ENCODE measurements at regions not wholly inside any gene's neighbourhood (a gene's known extent, or its start where the extent isn't known, plus 50 kb on each side); places are given as distances from the start of the nearest gene placed in this dataset.

DNA sequence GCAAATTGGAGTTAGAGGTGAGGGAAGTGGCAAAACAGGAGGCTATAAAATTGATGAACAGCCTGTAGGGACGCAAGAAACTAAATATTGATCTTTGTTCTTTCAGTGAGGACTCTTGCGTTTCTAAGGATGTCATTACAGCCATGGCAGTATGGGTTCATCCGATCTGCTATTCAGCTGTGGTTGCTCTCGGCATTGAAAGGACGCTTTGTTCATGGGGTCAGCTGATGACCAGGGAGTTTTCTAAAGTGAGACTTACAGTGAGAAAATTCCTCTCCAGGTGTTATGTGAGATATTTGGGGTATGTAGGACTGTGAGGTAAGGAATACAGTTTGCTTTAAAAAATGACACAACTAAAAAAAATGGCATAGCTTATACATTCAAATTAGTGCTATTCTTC lies 52.7 kb upstream of the PELI1 start:
- Histone ChIP-seq H3K27ac (ENCODE audit: low read depth, low read length) (no peak overlapping the region), H3K9me3 (ENCODE audit: control insufficient read depth in 1 of 2, low read length in 2 of 2) (no peaks in the 10 kb centered on the region), H3K27me3 (ENCODE audit: control insufficient read depth in 1 of 2, insufficient read depth in 2 of 2, low read length in 2 of 2) (no peaks in the 10 kb centered on the region), H3K4me3 (ENCODE audit: low read depth in 1 of 2, low read length in 2 of 2) (no peak overlapping the region), H3K9ac (ENCODE audit: low read depth in 1 of 2, low read length in 2 of 2) (no peak overlapping the region), H3K4me1 (ENCODE audit: control insufficient read depth in 1 of 2, insufficient read depth in 2 of 2, low read length in 2 of 2) (peaks cover 4 to 7% of the 10 kb centered on the region in 2 donors), H3K36me3 (ENCODE audit: control insufficient read depth in 1 of 2, insufficient read depth in 2 of 2, low read length in 2 of 2) (no peaks in the 10 kb centered on the region)

DNA sequence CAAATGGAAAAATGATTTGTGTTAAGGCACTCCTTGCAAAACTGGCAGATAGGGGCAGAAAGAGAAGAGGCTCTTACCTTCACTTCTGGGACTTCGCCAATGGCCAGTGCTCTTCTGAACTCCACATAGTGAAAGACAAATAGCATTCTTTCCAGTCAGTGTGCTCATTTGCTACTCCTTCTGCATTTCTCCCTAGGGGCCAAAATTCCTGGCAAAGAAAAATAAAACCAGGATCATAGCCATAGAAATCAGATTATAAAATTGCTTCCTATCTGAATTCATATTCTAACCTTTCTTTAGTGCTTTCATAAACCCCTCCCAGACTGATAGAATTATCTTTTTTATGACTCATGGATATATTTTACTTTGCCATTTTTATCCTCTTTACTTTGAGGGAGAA lies 56.9 kb upstream of the PELI1 start:
- Histone ChIP-seq H3K9me3 (ENCODE audit: control insufficient read depth in 1 of 2, low read length in 2 of 2) (no peaks in the 10 kb centered on the region), H3K9ac (ENCODE audit: low read depth in 1 of 2, low read length in 2 of 2) (no peak overlapping the region), H3K27me3 (ENCODE audit: control insufficient read depth in 1 of 2, insufficient read depth in 2 of 2, low read length in 2 of 2) (no peaks in the 10 kb centered on the region), H3K4me1 (ENCODE audit: control insufficient read depth in 1 of 2, insufficient read depth in 2 of 2, low read length in 2 of 2) (peaks cover 31 to 42% of the 10 kb centered on the region in 2 donors), H3K36me3 (ENCODE audit: control insufficient read depth in 1 of 2, insufficient read depth in 2 of 2, low read length in 2 of 2) (no peaks in the 10 kb centered on the region), H3K27ac (ENCODE audit: low read depth, low read length) (no peak overlapping the region), H3K4me3 (ENCODE audit: low read depth in 1 of 2, low read length in 2 of 2) (no peak overlapping the region)

DNA sequence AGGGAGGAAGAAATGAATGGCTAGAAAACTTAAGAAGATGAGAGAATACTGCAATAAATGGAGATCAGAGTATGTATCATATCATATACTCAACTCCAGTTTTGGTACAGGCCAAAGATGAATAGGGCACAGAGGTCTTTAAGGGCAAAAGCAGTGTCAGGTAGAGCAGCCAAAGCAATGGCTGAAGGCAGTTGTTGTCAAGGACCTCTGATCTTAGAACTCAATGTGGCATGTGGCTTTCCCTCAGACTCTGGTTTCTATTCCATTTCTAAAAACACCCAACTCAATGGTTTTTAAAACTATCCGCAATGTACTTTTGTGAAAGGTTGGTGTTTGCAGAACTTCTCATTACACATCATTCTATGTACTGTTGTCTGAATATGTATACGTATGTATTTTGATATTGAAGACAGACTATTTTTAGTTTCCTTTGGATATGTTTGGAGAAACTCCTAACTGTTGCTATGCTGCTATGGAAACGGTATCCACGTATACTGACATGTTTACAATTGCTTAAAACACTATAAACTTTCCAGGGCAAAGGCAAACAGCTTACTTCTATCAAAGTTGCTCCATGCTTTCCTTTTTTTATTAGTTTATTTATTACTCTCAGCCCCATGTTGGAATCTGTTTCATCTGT lies 58.1 kb upstream of the PELI1 start:
- Histone ChIP-seq H3K9me3 (ENCODE audit: control insufficient read depth in 1 of 2, low read length in 2 of 2) (no peaks in the 10 kb centered on the region), H3K27me3 (ENCODE audit: control insufficient read depth in 1 of 2, insufficient read depth in 2 of 2, low read length in 2 of 2) (no peaks in the 10 kb centered on the region), H3K27ac (ENCODE audit: low read depth, low read length) (peak overlapping the region; percentile 21), H3K4me1 (ENCODE audit: control insufficient read depth in 1 of 2, insufficient read depth in 2 of 2, low read length in 2 of 2) (peaks cover 31 to 42% of the 10 kb centered on the region in 2 donors), H3K9ac (ENCODE audit: low read depth in 1 of 2, low read length in 2 of 2) (no peak overlapping the region), H3K4me3 (ENCODE audit: low read depth in 1 of 2, low read length in 2 of 2) (no peak overlapping the region), H3K36me3 (ENCODE audit: control insufficient read depth in 1 of 2, insufficient read depth in 2 of 2, low read length in 2 of 2) (no peaks in the 10 kb centered on the region)

DNA sequence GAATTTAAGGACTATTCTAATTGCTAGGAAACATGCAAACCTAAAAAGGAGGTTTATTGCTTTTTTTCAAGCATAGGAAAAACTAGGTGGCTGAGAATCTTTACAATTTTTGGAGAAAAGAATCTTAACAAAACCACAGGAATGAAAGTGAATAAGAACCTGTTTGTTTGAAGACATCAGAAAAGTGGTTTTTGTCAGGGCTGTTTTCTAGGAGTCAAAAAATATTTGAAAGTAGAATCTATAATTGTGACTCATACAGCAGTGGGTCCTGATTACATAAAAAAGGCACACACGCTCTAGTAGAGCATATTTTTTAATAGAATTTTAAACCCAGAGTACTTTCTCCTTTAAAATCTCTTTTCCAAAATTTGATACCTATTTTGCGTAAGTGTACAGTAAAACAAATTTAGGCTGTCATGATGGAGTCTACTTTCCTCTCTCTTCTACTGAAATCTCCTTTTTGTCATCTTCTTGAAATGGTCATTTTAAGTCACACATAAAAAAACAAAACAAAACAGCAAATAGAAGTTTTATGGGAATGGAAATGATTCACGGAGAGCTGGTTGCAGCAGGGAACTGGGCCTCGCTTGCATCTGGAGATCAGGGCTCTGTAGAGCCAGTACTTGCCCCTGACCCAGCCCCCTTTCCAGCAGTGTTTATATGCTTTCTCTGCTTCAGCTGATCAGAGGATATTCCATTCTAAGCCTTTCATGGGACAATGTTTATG lies 59.1 kb upstream of the PELI1 start:
- Histone ChIP-seq H3K4me3 (ENCODE audit: low read depth in 1 of 2, low read length in 2 of 2) (peak overlapping the region; percentile 26 to 46), H3K9ac (ENCODE audit: low read depth in 1 of 2, low read length in 2 of 2) (peak overlapping the region; percentile 40 to 48), H3K4me1 (ENCODE audit: control insufficient read depth in 1 of 2, insufficient read depth in 2 of 2, low read length in 2 of 2) (peaks cover 31 to 42% of the 10 kb centered on the region in 2 donors), H3K36me3 (ENCODE audit: control insufficient read depth in 1 of 2, insufficient read depth in 2 of 2, low read length in 2 of 2) (no peaks in the 10 kb centered on the region), H3K27me3 (ENCODE audit: control insufficient read depth in 1 of 2, insufficient read depth in 2 of 2, low read length in 2 of 2) (no peaks in the 10 kb centered on the region), H3K27ac (ENCODE audit: low read depth, low read length) (no peak overlapping the region), H3K9me3 (ENCODE audit: control insufficient read depth in 1 of 2, low read length in 2 of 2) (no peaks in the 10 kb centered on the region)

DNA sequence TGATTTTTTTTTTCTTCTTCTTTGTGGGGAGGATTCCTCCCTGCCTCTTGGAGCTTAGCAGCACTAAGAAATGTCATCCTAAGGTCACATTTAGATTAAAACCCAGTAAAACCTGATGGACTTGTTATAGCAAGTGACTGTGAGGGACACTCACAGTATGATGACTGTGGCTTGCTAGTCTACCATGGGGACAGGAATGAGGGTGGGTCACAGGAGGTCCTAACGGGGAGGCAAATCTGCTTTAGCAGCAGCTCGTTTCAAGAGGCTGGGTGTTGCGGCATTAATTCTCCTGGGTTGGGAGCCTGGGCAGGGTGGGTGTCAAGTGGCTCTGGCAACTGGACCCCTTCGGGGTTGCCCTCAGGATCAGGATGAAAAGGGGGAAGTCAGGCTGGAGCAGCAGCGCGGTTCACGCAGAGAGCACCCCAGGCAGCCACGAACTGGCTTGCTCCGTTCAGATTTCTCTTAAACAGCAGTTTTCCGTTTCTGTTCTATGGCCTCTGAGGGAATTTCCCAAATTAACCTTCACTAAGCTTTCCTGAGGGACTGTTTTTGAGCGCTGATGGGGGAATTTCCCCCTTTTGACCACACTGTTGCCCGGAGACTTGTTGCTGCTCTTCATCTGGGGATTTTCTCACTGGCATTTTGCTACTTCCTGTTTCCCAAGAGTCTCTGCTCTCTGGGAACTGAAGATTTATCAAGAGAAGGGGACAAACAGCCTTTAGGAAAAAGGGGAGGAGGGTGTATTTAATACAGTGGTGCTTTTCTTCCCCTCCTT lies 59.8 kb upstream of the PELI1 start:
- Histone ChIP-seq H3K4me3 (ENCODE audit: low read depth in 1 of 2, low read length in 2 of 2) (peak overlapping the region; percentile 26 to 46), H3K9ac (ENCODE audit: low read depth in 1 of 2, low read length in 2 of 2) (peak overlapping the region; percentile 40 to 48), H3K27ac (ENCODE audit: low read depth, low read length) (peak overlapping the region; percentile 69), H3K27me3 (ENCODE audit: control insufficient read depth in 1 of 2, insufficient read depth in 2 of 2, low read length in 2 of 2) (no peaks in the 10 kb centered on the region), H3K9me3 (ENCODE audit: control insufficient read depth in 1 of 2, low read length in 2 of 2) (no peaks in the 10 kb centered on the region), H3K36me3 (ENCODE audit: control insufficient read depth in 1 of 2, insufficient read depth in 2 of 2, low read length in 2 of 2) (no peaks in the 10 kb centered on the region), H3K4me1 (ENCODE audit: control insufficient read depth in 1 of 2, insufficient read depth in 2 of 2, low read length in 2 of 2) (peaks cover 31 to 42% of the 10 kb centered on the region in 2 donors)

DNA sequence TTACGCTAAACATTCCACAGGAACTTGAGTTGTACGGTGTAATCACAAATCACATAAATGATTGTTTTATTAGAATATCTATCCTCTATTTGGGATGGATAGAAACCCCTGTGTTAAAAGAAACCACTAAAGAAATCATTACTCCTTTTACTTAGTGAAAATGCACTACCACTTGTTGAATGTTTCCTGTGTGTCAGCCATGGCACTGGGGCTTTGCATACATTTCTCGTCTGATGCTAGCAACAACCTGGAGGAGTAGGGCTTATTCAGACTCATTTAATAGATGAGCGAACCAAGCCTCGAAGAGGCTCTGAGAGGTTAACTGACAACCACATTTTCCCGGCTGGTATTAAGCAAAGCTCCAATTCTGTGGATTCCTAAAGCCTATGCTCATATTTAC lies 60.5 kb upstream of the PELI1 start:
- Histone ChIP-seq H3K27ac (ENCODE audit: low read depth, low read length) (peak overlapping the region; percentile 69), H3K9ac (ENCODE audit: low read depth in 1 of 2, low read length in 2 of 2) (peak overlapping the region in 1 of 2 donors; percentile 48), H3K36me3 (ENCODE audit: control insufficient read depth in 1 of 2, insufficient read depth in 2 of 2, low read length in 2 of 2) (no peaks in the 10 kb centered on the region), H3K4me3 (ENCODE audit: low read depth in 1 of 2, low read length in 2 of 2) (peak overlapping the region in 1 of 2 donors; percentile 46), H3K27me3 (ENCODE audit: control insufficient read depth in 1 of 2, insufficient read depth in 2 of 2, low read length in 2 of 2) (no peaks in the 10 kb centered on the region), H3K4me1 (ENCODE audit: control insufficient read depth in 1 of 2, insufficient read depth in 2 of 2, low read length in 2 of 2) (peaks cover 31 to 42% of the 10 kb centered on the region in 2 donors), H3K9me3 (ENCODE audit: control insufficient read depth in 1 of 2, low read length in 2 of 2) (no peaks in the 10 kb centered on the region)

DNA sequence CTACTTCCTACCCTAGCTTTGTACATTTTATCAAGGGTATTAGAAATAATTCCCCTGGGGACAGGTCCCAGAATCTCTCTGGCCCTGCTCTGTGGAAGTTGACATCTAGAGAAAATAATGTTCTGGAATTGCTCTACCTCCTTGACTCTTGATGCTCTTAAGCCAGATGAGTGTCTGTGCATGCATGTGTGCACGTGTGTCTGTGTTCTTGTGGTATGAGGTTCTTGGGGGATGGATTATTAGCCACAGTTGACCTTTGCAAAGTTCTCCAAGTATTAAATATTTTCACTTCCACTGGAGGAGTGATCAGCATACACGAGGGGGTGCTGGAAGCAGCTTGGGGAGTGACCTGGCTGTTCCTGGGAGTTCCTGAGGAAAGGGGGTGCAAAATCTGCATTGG lies 61.2 kb upstream of the PELI1 start:
- H3K9me3 ChIP-seq (ENCODE audit: control insufficient read depth in 1 of 2, low read length in 2 of 2), result no peaks in the 10 kb centered on the region
- H3K4me1 ChIP-seq (ENCODE audit: control insufficient read depth in 1 of 2, insufficient read depth in 2 of 2, low read length in 2 of 2), result peaks cover 32 to 42% of the 10 kb centered on the region in 2 donors
- H3K9ac ChIP-seq (ENCODE audit: low read depth in 1 of 2, low read length in 2 of 2), result no peak overlapping the region
- no peaks in the 10 kb centered on the region for H3K27me3 ChIP-seq (ENCODE audit: control insufficient read depth in 1 of 2, insufficient read depth in 2 of 2, low read length in 2 of 2)
- H3K4me3 ChIP-seq (ENCODE audit: low read depth in 1 of 2, low read length in 2 of 2), result no peak overlapping the region
- no peak overlapping the region for H3K27ac ChIP-seq (ENCODE audit: low read depth, low read length)
- no peaks in the 10 kb centered on the region for H3K36me3 ChIP-seq (ENCODE audit: control insufficient read depth in 1 of 2, insufficient read depth in 2 of 2, low read length in 2 of 2)

DNA sequence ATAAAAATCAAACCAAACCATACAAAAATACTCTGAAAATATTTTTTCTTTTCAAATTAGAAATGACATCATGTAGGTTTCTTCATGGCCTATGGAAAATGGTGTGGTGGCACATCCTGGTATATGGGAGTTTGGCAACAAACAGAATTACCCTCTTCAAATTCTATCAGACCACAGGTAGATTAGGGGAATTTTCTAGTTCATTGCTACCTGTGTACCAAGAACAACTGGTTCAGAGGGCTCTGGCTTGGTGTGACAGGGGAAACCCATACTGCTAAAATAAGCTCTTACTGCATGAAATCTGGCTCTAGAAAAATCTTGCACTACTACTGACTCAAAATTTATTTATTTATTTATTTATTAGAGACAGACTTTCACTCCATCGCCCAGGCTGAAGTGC lies 63.4 kb upstream of the PELI1 start:
- Histone ChIP-seq H3K27me3 (ENCODE audit: control insufficient read depth in 1 of 2, insufficient read depth in 2 of 2, low read length in 2 of 2) (no peaks in the 10 kb centered on the region), H3K9me3 (ENCODE audit: control insufficient read depth in 1 of 2, low read length in 2 of 2) (no peaks in the 10 kb centered on the region), H3K36me3 (ENCODE audit: control insufficient read depth in 1 of 2, insufficient read depth in 2 of 2, low read length in 2 of 2) (no peaks in the 10 kb centered on the region), H3K4me3 (ENCODE audit: low read depth in 1 of 2, low read length in 2 of 2) (no peak overlapping the region), H3K27ac (ENCODE audit: low read depth, low read length) (no peak overlapping the region), H3K4me1 (ENCODE audit: control insufficient read depth in 1 of 2, insufficient read depth in 2 of 2, low read length in 2 of 2) (peaks cover 28% of the 10 kb centered on the region in 2 donors), H3K9ac (ENCODE audit: low read depth in 1 of 2, low read length in 2 of 2) (no peak overlapping the region)

DNA sequence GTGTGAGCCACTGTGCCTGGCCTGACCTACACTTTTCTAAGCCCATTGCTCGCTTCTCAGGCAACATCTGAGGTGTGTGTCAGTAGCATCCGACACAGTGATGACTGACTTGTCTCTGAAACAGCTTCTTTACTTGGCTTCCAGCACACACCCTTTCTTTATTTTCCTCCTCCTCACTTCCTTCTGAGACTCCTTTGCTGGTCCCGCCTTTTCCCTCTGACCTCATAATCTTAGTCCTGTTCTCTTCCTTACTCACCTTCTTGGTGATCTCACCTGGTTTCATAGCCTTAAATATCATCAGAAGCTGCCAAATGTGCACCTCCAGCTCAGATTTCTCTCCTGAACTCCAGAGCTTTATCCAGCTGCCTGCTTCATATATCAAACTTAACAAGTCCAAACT lies 66.6 kb upstream of the PELI1 start:
- no peak overlapping the region for H3K9ac ChIP-seq (ENCODE audit: low read depth in 1 of 2, low read length in 2 of 2)
- no peak overlapping the region for H3K4me3 ChIP-seq (ENCODE audit: low read depth in 1 of 2, low read length in 2 of 2)
- H3K4me1 ChIP-seq (ENCODE audit: control insufficient read depth in 1 of 2, insufficient read depth in 2 of 2, low read length in 2 of 2), result peaks cover 15 to 31% of the 10 kb centered on the region in 2 donors
- H3K27ac ChIP-seq (ENCODE audit: low read depth, low read length), result no peak overlapping the region
- no peaks in the 10 kb centered on the region for H3K9me3 ChIP-seq (ENCODE audit: control insufficient read depth in 1 of 2, low read length in 2 of 2)
- no peaks in the 10 kb centered on the region for H3K36me3 ChIP-seq (ENCODE audit: control insufficient read depth in 1 of 2, insufficient read depth in 2 of 2, low read length in 2 of 2)
- H3K27me3 ChIP-seq (ENCODE audit: control insufficient read depth in 1 of 2, insufficient read depth in 2 of 2, low read length in 2 of 2), result no peaks in the 10 kb centered on the region

DNA sequence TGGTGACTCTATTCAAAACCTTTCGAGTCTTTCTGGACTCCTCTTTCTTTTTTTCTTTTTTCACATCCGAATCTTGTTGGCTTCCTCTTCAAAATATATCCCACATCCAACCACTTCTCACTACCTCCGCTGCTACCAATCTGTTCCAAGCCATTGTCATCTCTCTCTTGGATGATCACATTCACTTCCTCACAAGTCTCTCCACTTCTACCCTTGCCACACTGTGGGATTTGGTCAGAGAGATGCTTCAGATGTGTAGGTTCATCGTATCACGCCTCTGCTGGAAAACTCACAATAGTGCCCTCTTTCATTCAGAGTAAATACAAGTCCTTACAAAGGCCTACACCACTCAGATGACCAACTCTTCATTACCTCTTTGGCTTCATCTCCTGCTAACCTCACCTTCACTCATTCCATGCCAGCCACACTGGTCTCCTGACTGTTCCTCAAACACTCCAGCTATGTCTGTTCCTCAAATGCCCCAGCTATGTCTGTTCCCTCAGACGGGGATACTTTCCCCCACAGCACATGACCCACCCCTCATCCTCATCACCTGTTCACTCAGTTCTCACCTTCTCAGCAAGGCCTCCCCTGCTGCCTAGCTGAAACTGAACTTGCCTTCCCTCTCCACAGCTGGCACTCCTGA lies 67.2 kb upstream of the PELI1 start:
- Histone ChIP-seq H3K36me3 (ENCODE audit: control insufficient read depth in 1 of 2, insufficient read depth in 2 of 2, low read length in 2 of 2) (no peaks in the 10 kb centered on the region), H3K9ac (ENCODE audit: low read depth in 1 of 2, low read length in 2 of 2) (no peak overlapping the region), H3K27ac (ENCODE audit: low read depth, low read length) (no peak overlapping the region), H3K9me3 (ENCODE audit: control insufficient read depth in 1 of 2, low read length in 2 of 2) (no peaks in the 10 kb centered on the region), H3K4me3 (ENCODE audit: low read depth in 1 of 2, low read length in 2 of 2) (no peak overlapping the region), H3K27me3 (ENCODE audit: control insufficient read depth in 1 of 2, insufficient read depth in 2 of 2, low read length in 2 of 2) (no peaks in the 10 kb centered on the region), H3K4me1 (ENCODE audit: control insufficient read depth in 1 of 2, insufficient read depth in 2 of 2, low read length in 2 of 2) (peaks cover 15 to 31% of the 10 kb centered on the region in 2 donors)
